ENCODE measurements at regions not wholly inside any gene's neighbourhood (a gene's known extent, or its start where the extent isn't known, plus 50 kb on each side); places are given as distances from the start of the nearest gene placed in this dataset.
"Not testable (repeated sequence)": the region's sequence is repeated elsewhere in the genome, so short reads cannot be mapped to it uniquely, and the experiment has no call there.

- no peak overlapping the region for H3K27ac ChIP-seq (replicated peaks)
- peak in 1 of 2 experiments; percentile 36 for DNase-seq (ENCODE audit: low read depth in 1 of 2, low spot score in 1 of 2)
- TF ChIP-seq CTCF (IDR thresholded peaks at IDR 0.05; ENCODE audit: insufficient read depth, low read length) = no peak
- peak; percentile 68; the same call in 1 of the 2 replicates for TF ChIP-seq SPI1 (IDR thresholded peaks at IDR 0.05; ENCODE audit: borderline replicate concordance, low read depth)
- no peak overlapping the region for H3K4me3 ChIP-seq (replicated peaks; ENCODE audit: insufficient read depth, low read length)
- H3K27me3 ChIP-seq (ENCODE audit: insufficient read depth, poor library complexity, severe bottlenecking) = no peaks in the 10 kb centered on the region
Observed at GRCh38 chr4:177528620-177529019, 86.4 kb upstream of the AGA start.

- TF ChIP-seq CTCF (IDR thresholded peaks at IDR 0.05; ENCODE audit: insufficient read depth, low read length) (no peak), GABPA (IDR thresholded peaks at IDR 0.05; ENCODE audit: low read depth) (no peak), REST (IDR thresholded peaks at IDR 0.05; ENCODE audit: insufficient replicate concordance, low read depth) (no peak), POLR2AphosphoS5 (IDR thresholded peaks at IDR 0.05; ENCODE audit: low read depth) (no peak), SPI1 (IDR thresholded peaks at IDR 0.05; ENCODE audit: borderline replicate concordance, low read depth) (no peak)
- H3K27ac ChIP-seq (replicated peaks) = no peak overlapping the region
- no peak overlapping the region for H3K4me3 ChIP-seq (replicated peaks; ENCODE audit: insufficient read depth, low read length)
- H3K27me3 ChIP-seq (ENCODE audit: insufficient read depth, poor library complexity, severe bottlenecking) = no peaks in the 10 kb centered on the region
- DNase-seq (ENCODE audit: low read depth in 1 of 2, low spot score in 1 of 2) = no peak
Observed at GRCh38 chr4:177530561-177530960, 88.3 kb upstream of the AGA start.

GRCh38 chr4:177532358-177532757 is 90.1 kb upstream of the AGA start:
- no peak for DNase-seq (ENCODE audit: low read depth in 1 of 2, low spot score in 1 of 2)
- H3K4me3 ChIP-seq (replicated peaks; ENCODE audit: insufficient read depth, low read length) = no peak overlapping the region
- no peaks in the 10 kb centered on the region for H3K27me3 ChIP-seq (ENCODE audit: insufficient read depth, poor library complexity, severe bottlenecking)
- no peak overlapping the region for H3K27ac ChIP-seq (replicated peaks)
- TF ChIP-seq REST (IDR thresholded peaks at IDR 0.05; ENCODE audit: insufficient replicate concordance, low read depth) (no peak), CTCF (IDR thresholded peaks at IDR 0.05; ENCODE audit: insufficient read depth, low read length) (no peak), POLR2AphosphoS5 (IDR thresholded peaks at IDR 0.05; ENCODE audit: low read depth) (no peak), SPI1 (IDR thresholded peaks at IDR 0.05; ENCODE audit: borderline replicate concordance, low read depth) (no peak), GABPA (IDR thresholded peaks at IDR 0.05; ENCODE audit: low read depth) (no peak)

- H3K4me3 ChIP-seq (replicated peaks; ENCODE audit: insufficient read depth, low read length) = not testable (repeated sequence)
- DNase-seq (ENCODE audit: low read depth in 1 of 2, low spot score in 1 of 2) = peak in 1 of 2 experiments; percentile 10
Observed at GRCh38 chr4:177534841-177535240, 92.6 kb upstream of the AGA start.

More at GRCh38 chr4:177534841-177535240, 92.6 kb upstream of the AGA start:
- not testable (repeated sequence) for H3K27me3 ChIP-seq (ENCODE audit: insufficient read depth, poor library complexity, severe bottlenecking); H3K27ac ChIP-seq (replicated peaks)

Data from HL-60 (cell line).